ENCODE measurements at regions not wholly inside any gene's neighbourhood (a gene's known extent, or its start where the extent isn't known, plus 50 kb on each side); places are given as distances from the start of the nearest gene placed in this dataset.

DNA sequence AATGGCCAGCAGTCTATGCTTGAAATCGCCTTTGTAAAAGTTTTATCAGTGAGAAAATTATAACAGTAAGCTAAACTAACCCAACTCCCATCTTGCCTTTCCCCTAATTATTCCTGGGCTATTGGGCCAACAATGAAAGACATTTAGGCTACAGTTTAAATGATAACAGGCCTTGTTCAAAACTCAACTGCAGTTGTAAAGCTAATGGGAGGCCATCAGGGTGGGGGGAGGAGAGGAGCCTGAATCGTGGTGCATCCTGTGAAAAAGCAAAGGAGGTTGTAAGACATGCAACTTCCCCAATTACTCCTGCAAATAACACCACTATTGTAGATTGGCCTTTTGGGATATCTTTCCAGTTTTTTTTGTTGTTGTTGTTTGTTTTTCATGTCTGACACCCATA, 53.8 kb downstream of the ACTL7B start:
- H2BK15ac ChIP-seq (ENCODE audit: low read depth, low read length) = no peak overlapping the region
- H4K91ac ChIP-seq (ENCODE audit: insufficient read length, low read depth, low read length) = no peak overlapping the region
- H4K5ac ChIP-seq (ENCODE audit: insufficient read length, low read depth, low read length) = no peak overlapping the region
- H3K23me2 ChIP-seq (ENCODE audit: insufficient read length, low read depth, low read length, poor library complexity, severe bottlenecking) = no peaks in the 10 kb centered on the region
- no peak overlapping the region for H3K9ac ChIP-seq (ENCODE audit: extremely low read depth, insufficient read length, low read length)
- no peak overlapping the region for H3K4me3 Mint-ChIP-seq
- no peak overlapping the region; a peak in 1 of 7 replicates for H3K27ac Mint-ChIP-seq
- WGBS (ENCODE audit: extremely low coverage, insufficient read length, low lambda C conversion rate) = no CpG with 5 or more reads among the region's 2 CpGs
- peaks cover 25 to 36% of the 10 kb centered on the region in 2 experiments for H3K4me1 Mint-ChIP-seq
- no peak overlapping the region for H3K4me2 ChIP-seq (ENCODE audit: insufficient read depth, insufficient read length, low read length)
- H2BK5ac ChIP-seq (ENCODE audit: insufficient read length, low read length) = no peak overlapping the region
- no peak overlapping the region for H4K8ac ChIP-seq (replicated peaks; ENCODE audit: insufficient read length, low read depth, low read length)
- H2AK5ac ChIP-seq (ENCODE audit: insufficient read length, low read length) = no peak overlapping the region
- peak; percentile 43 for DNase-seq
- H3K79me1 ChIP-seq (ENCODE audit: insufficient read depth, low read depth, low read length, poor library complexity, severe bottlenecking) = no peaks in the 10 kb centered on the region
- no peak overlapping the region for H3K14ac ChIP-seq (ENCODE audit: insufficient read depth, low read length)
- no peaks in the 10 kb centered on the region for H3K79me2 ChIP-seq (ENCODE audit: insufficient read depth, low read length)
- no peaks in the 10 kb centered on the region for H4K20me1 ChIP-seq (ENCODE audit: control insufficient read depth, insufficient read depth, insufficient read length)
- no peak overlapping the region for H2BK12ac ChIP-seq (ENCODE audit: insufficient read length, low read depth, low read length)
- H3K27ac ChIP-seq (ENCODE audit: insufficient read length, low read depth, low read length) = no peak overlapping the region
- TF ChIP-seq, protein P1, sequence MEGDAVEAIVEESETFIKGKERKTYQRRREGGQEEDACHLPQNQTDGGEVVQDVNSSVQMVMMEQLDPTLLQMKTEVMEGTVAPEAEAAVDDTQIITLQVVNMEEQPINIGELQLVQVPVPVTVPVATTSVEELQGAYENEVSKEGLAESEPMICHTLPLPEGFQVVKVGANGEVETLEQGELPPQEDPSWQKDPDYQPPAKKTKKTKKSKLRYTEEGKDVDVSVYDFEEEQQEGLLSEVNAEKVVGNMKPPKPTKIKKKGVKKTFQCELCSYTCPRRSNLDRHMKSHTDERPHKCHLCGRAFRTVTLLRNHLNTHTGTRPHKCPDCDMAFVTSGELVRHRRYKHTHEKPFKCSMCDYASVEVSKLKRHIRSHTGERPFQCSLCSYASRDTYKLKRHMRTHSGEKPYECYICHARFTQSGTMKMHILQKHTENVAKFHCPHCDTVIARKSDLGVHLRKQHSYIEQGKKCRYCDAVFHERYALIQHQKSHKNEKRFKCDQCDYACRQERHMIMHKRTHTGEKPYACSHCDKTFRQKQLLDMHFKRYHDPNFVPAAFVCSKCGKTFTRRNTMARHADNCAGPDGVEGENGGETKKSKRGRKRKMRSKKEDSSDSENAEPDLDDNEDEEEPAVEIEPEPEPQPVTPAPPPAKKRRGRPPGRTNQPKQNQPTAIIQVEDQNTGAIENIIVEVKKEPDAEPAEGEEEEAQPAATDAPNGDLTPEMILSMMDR (conservative IDR thresholded peaks at IDR 0.05) = no peak
- H3K18ac ChIP-seq (ENCODE audit: insufficient read length, low read depth, low read length) = no peak overlapping the region
- H2BK120ac ChIP-seq (ENCODE audit: low read depth, low read length, poor library complexity, severe bottlenecking) = no peak overlapping the region
- no peaks in the 10 kb centered on the region for H3K27me3 ChIP-seq (ENCODE audit: insufficient read depth, low read length)
- no peak overlapping the region for H2AFZ ChIP-seq (ENCODE audit: low read length)
- H3K9me3 ChIP-seq (ENCODE audit: control insufficient read depth, low read depth, low read length) = no peaks in the 10 kb centered on the region
- H3K9me3 Mint-ChIP-seq = no peaks in the 10 kb centered on the region
- no peak overlapping the region for H2BK20ac ChIP-seq (ENCODE audit: low read depth, low read length, poor library complexity, severe bottlenecking)
- no peaks in the 10 kb centered on the region for H3K36me3 Mint-ChIP-seq (ENCODE audit: insufficient read depth in 1 of 3, low read depth in 3 of 3)
- H3K23ac ChIP-seq (ENCODE audit: insufficient read length, low read depth, low read length) = no peak overlapping the region
- no peak overlapping the region for H3T11ph ChIP-seq (ENCODE audit: low read length)
- H3K27me3 Mint-ChIP-seq (ENCODE audit: low read depth) = no peaks in the 10 kb centered on the region
- no peak overlapping the region for H3K56ac ChIP-seq (ENCODE audit: insufficient read length, low read depth, low read length)
- no peak overlapping the region for H3K4ac ChIP-seq (ENCODE audit: low read depth, low read length)
- peaks cover 3% of the 10 kb centered on the region; the same call in 1 of the 2 replicates for H3K4me1 ChIP-seq (ENCODE audit: insufficient read depth, low read length)
